ENCODE measurements at regions not wholly inside any gene's neighbourhood (a gene's known extent, or its start where the extent isn't known, plus 50 kb on each side); places are given as distances from the start of the nearest gene placed in this dataset.

DNA sequence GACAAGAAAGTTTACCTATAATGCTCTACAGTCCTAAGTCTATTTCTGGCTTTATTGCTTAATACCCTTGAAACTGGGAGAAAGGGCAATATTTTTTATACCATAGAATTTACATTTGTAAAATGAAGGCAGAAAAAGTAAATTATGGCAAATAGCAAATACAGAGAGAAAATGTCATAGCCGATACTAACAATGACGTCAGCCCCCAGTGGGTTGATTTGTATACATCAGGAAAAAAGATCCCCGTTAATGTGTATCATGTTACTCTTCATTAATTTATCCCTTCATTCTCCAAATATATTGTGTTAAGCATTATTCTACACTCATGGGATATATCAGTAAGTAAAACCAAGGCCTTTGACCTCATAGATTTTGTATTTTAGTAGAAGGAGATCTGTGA is 445.1 kb upstream of the SYT1 start:
- no peak for DNase-seq
- Mint-ChIP-seq H3K4me1 (ENCODE audit: low read depth) (no peaks in the 10 kb centered on the region; the same call in 1 of the 2 replicates), H3K4me3 (no peak overlapping the region), H3K36me3 (ENCODE audit: low read depth) (no peaks in the 10 kb centered on the region), H3K27ac (no peak overlapping the region), H3K27me3 (ENCODE audit: insufficient read depth) (peaks cover under 1% of the 10 kb centered on the region), H3K9me3 (no peaks in the 10 kb centered on the region)
- TF ChIP-seq, protein P1, sequence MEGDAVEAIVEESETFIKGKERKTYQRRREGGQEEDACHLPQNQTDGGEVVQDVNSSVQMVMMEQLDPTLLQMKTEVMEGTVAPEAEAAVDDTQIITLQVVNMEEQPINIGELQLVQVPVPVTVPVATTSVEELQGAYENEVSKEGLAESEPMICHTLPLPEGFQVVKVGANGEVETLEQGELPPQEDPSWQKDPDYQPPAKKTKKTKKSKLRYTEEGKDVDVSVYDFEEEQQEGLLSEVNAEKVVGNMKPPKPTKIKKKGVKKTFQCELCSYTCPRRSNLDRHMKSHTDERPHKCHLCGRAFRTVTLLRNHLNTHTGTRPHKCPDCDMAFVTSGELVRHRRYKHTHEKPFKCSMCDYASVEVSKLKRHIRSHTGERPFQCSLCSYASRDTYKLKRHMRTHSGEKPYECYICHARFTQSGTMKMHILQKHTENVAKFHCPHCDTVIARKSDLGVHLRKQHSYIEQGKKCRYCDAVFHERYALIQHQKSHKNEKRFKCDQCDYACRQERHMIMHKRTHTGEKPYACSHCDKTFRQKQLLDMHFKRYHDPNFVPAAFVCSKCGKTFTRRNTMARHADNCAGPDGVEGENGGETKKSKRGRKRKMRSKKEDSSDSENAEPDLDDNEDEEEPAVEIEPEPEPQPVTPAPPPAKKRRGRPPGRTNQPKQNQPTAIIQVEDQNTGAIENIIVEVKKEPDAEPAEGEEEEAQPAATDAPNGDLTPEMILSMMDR (IDR thresholded peaks at IDR 0.05), result no peak

DNA sequence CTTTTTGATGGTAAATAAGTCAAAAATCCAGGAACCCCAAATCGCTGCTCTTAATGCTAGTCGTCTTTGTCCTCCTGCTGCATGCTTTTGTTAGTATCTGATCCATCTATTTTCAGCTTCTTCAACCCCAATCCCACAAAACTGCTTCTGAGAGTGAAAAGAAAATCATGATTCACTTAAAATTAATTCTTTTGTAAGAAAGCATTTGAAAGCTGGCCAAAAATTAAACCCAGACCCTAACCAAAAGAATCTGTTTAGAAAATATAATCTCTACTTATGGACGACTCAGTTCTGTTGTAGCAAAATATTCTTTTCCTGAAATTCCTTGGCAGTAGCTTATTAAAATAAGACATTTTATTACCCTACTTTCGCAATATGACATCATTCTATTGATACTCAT is 443.6 kb upstream of the SYT1 start:
- H3K27ac Mint-ChIP-seq, result no peak overlapping the region
- H3K4me3 Mint-ChIP-seq, result no peak overlapping the region
- H3K27me3 Mint-ChIP-seq (ENCODE audit: insufficient read depth), result no peaks in the 10 kb centered on the region; the same call in 1 of the 2 replicates
- no peaks in the 10 kb centered on the region for H3K36me3 Mint-ChIP-seq (ENCODE audit: low read depth)
- no peaks in the 10 kb centered on the region; the same call in 1 of the 2 replicates for H3K4me1 Mint-ChIP-seq (ENCODE audit: low read depth)
- no peak for DNase-seq
- TF ChIP-seq, protein P1 (IDR thresholded peaks at IDR 0.05), result no peak
- no peaks in the 10 kb centered on the region for H3K9me3 Mint-ChIP-seq

DNA sequence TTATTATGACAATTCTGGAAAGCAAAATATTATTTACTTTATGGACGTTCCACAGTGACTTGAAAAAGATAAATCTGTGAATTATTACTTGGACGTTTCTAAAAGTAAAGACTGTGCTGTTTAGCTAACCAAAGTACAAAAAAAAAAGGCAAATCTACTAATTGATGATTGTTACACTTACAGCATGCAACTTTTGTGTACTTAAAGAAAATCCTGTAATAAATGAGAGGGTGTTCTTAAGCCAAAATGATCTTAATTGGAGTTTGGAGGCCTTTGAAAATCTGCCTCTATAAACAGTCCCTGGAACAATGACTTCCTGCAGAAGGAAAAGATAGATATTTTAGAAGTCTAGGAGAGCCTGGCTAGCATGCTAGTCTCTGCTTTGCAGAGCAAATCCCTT is 434.0 kb upstream of the SYT1 start:
- H3K4me3 Mint-ChIP-seq, result no peak overlapping the region
- no peak for DNase-seq
- H3K36me3 Mint-ChIP-seq (ENCODE audit: low read depth), result no peaks in the 10 kb centered on the region
- H3K27ac Mint-ChIP-seq, result no peak overlapping the region
- TF ChIP-seq, protein P1 (IDR thresholded peaks at IDR 0.05), result no peak
- H3K9me3 Mint-ChIP-seq, result peaks cover 5% of the 10 kb centered on the region; the same call in 1 of the 2 replicates
- no peaks in the 10 kb centered on the region; the same call in 1 of the 2 replicates for H3K27me3 Mint-ChIP-seq (ENCODE audit: insufficient read depth)
- peaks cover 18% of the 10 kb centered on the region; the same call in 1 of the 2 replicates for H3K4me1 Mint-ChIP-seq (ENCODE audit: low read depth)

DNA sequence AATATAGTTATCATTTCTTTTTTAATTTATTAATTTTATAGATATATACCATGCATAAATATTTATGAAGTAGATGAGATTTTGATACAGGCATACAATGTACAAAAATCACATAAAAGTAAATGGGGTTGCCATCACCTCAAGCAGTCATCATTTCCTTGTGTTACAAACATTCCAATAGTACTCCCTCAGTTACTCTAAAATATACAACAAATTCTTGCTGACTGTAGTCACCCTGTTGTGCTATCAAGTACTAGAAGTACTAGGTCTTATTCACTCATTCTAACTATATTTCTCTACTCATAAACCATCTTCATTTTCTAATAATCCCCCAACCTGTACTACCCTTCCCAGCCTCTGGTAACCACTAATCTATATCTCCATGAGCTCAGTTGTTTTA is 432.6 kb upstream of the SYT1 start:
- H3K4me1 Mint-ChIP-seq (ENCODE audit: low read depth), result peaks cover 14% of the 10 kb centered on the region; the same call in 1 of the 2 replicates
- TF ChIP-seq, protein P1 (IDR thresholded peaks at IDR 0.05), result no peak
- H3K27ac Mint-ChIP-seq, result no peak overlapping the region
- DNase-seq, result peak; percentile 26
- H3K4me3 Mint-ChIP-seq, result no peak overlapping the region
- no peaks in the 10 kb centered on the region for H3K36me3 Mint-ChIP-seq (ENCODE audit: low read depth)
- H3K9me3 Mint-ChIP-seq, result peaks cover 5% of the 10 kb centered on the region; the same call in 1 of the 2 replicates
- no peaks in the 10 kb centered on the region; the same call in 1 of the 2 replicates for H3K27me3 Mint-ChIP-seq (ENCODE audit: insufficient read depth)

DNA sequence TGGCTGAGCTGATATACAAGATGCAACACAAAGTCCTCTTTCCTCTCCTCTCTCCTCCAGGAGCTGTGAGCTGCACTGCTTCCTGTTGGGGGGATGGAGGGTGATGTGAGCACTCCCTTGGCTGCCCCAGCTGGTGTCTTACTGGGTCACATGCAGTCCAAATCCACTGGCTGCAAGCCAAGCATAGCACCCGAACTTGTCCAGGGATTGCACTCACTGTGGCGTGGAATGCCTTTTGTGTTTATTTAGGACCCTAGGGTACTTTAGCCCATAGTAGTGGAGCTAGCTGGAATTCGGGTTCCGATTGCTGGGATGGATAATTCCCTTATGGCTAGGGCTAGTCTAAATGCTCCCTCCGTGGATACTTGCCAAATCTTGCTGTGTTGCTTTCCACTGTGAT is 424.9 kb upstream of the SYT1 start:
- H3K27me3 Mint-ChIP-seq (ENCODE audit: insufficient read depth), result peaks cover 4% of the 10 kb centered on the region; the same call in 1 of the 2 replicates
- peaks cover 16% of the 10 kb centered on the region for H3K4me1 Mint-ChIP-seq (ENCODE audit: low read depth)
- TF ChIP-seq, protein P1 (IDR thresholded peaks at IDR 0.05), result no peak
- H3K36me3 Mint-ChIP-seq (ENCODE audit: low read depth), result no peaks in the 10 kb centered on the region
- H3K4me3 Mint-ChIP-seq, result no peak overlapping the region
- no peak for DNase-seq
- H3K27ac Mint-ChIP-seq, result no peak overlapping the region
- no peaks in the 10 kb centered on the region for H3K9me3 Mint-ChIP-seq

Measured in HFFc6 (cell line).